Mammary epithelial cell (primary cell): ENCODE measurements at regions not wholly inside any gene's neighbourhood (a gene's known extent, or its start where the extent isn't known, plus 50 kb on each side); places are given as distances from the start of the nearest gene placed in this dataset.

Experiments
- CTCF ChIP-seq, 2 donors: IDR thresholded peaks in 1 of 2; conservative IDR thresholded peaks in 1 of 2; 2 replicates each; pipeline ENCODE4 v1.5.1; 2011 to 2012; ENCODE audit warnings: inconsistent platforms in 2 of 2, low read length in 2 of 2, mild to moderate bottlenecking in 2 of 2, control low read depth in 1 of 2, low read depth in 1 of 2; ENCODE audit not compliant: insufficient read depth in 1 of 2; ENCODE audit errors: extremely low read depth in 1 of 2
- EZH2 ChIP-seq: IDR thresholded peaks from 2 replicates; pipeline ENCODE4 v1.6.1; 2012; ENCODE audit warnings: low read length, inconsistent platforms, borderline replicate concordance

GRCh38 chr16:16982614-16983013, 488.1 kb downstream of the XYLT1 start:
- no peak for TF ChIP-seq CTCF (conservative IDR thresholded peaks at IDR 0.05 in 1 of 2, IDR thresholded peaks at IDR 0.05 in 1 of 2; ENCODE audit: extremely low read depth in 1 of 2, insufficient read depth in 1 of 2, low read depth in 1 of 2, low read length in 2 of 2)
- no peak for TF ChIP-seq EZH2
